AG10803 (cell line): ENCODE measurements at regions not wholly inside any gene's neighbourhood (a gene's known extent, or its start where the extent isn't known, plus 50 kb on each side); places are given as distances from the start of the nearest gene placed in this dataset.

Experiments
- DNase-seq: peaks from one replicate; pipeline ENCODE4 v3.0.0; 2010; ENCODE audit warnings: low read depth
- H3K4me3 ChIP-seq: 2 replicates; pipeline ENCODE4 v1.5.1; 2011; ENCODE audit warnings: mild to moderate bottlenecking, low read length, control low read depth
- CTCF ChIP-seq: conservative IDR thresholded peaks from 2 replicates; pipeline ENCODE4 v1.5.1; 2011; ENCODE audit warnings: mild to moderate bottlenecking, low read length, control low read depth, inconsistent platforms

DNA sequence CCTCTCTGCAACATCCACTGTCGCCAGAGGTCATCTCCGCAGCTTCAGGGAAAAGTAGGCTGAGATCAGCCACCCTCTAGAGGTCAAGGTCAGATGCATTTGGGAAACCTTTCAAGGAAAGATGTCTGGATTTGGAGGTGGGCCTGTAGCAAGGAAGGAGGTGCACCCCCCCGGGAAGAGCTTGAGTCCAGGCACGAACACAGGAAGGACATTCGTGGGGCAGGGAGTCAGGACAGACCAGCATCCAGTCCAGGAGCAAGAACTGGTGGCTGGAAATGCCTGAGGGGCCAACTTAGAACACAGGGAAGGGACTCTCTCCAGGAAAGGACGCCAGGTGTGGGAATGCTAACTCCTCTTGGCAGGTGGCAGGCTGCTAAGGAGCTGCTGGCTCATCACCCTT, 614.1 kb upstream of the MGMT start:
- TF ChIP-seq CTCF: no peak
- H3K4me3 ChIP-seq: no peak overlapping the region
- no peak for DNase-seq

GRCh38 chr10:128853537-128853936, 613.5 kb upstream of the MGMT start:
- no peak for TF ChIP-seq CTCF
- H3K4me3 ChIP-seq: no peak overlapping the region
- DNase-seq: no peak

GRCh38 chr10:128854204-128854603, 612.8 kb upstream of the MGMT start:
- DNase-seq: no peak
- H3K4me3 ChIP-seq: no peak overlapping the region
- TF ChIP-seq CTCF: no peak

GRCh38 chr10:128854963-128855362, 612.1 kb upstream of the MGMT start:
- H3K4me3 ChIP-seq: no peak overlapping the region
- DNase-seq: peak; percentile 6
- no peak for TF ChIP-seq CTCF

DNA sequence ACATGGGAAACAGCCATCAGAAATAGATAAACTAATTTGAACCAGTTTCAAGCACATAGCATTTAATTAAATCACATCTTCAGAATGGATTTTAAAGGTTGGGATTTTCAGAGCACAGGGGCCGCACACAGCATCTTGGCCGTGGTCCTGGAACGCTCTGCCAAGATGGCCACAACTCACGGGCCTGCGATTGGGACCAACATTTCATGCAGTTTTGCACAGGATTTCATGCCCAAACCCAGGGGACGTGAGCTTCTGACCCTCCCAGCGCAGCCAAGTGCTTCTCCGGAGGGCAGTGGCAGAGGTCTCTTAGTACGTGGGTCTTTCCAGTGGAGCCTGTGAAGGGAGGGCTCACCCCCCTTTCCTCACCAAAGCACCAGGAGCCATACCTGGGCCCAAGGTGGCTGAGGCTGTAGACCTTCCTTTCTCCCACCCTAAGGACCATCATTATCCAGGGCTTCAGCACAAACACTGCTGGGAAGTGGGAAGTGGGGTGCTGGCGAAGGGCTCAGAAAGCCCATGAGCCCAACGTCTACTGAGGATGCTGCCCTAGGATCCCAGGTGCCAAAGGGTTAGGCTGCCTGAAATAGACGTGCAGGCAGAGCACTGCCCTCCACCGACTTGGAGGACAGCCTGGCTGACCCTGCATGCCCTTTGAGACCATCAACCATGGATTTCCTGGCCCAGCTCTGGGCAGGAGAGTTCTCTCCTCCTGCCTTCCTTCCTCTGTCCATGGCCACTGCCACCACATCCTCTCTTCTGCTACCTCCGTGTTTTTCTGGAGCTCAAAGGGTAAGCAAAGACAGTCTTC, 611.2 kb upstream of the MGMT start:
- DNase-seq: no peak
- H3K4me3 ChIP-seq: no peak overlapping the region
- no peak for TF ChIP-seq CTCF

GRCh38 chr10:128859738-128860386, 607.2 kb upstream of the MGMT start:
- DNase-seq: peak; percentile 5
- TF ChIP-seq CTCF: peak; percentile 53
- H3K4me3 ChIP-seq: no peak overlapping the region

DNA sequence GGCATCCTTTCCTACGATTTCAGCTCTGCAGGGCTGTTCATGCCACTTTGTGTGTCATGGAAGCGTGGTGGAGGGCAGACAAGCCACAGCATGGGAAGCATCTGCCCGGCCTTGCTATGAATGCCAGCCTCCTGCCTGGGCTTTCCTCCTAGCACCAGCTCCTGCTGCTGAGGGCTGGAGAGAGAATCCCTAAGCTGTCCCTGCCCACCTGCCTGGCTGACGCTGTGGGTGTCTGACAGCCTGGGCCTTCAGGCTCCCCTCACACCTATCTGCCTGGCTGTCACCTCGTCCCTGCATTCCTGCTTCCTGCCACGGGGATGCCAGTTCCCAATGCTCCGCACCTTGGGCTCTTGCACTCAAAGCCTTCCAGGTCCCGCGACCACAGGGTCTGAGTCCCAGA, 606.5 kb upstream of the MGMT start:
- H3K4me3 ChIP-seq: no peak overlapping the region
- TF ChIP-seq CTCF: no peak
- DNase-seq: no peak
